GM06990 (cell line): ENCODE measurements at regions not wholly inside any gene's neighbourhood (a gene's known extent, or its start where the extent isn't known, plus 50 kb on each side); places are given as distances from the start of the nearest gene placed in this dataset.

Source experiments
- DNase-seq: peaks from one replicate; pipeline ENCODE4 v3.0.0-alpha.2; 2011; ENCODE audit not compliant: insufficient read length; ENCODE audit errors: extremely low read depth
- H3K27me3 ChIP-seq: replicated peaks from 2 replicates; pipeline ENCODE4 v1.6.0; 2011; ENCODE audit warnings: low read length; ENCODE audit not compliant: control insufficient read depth, insufficient read depth
- H3K36me3 ChIP-seq: 2 replicates; pipeline ENCODE4 v1.5.1; 2011; ENCODE audit warnings: low read length; ENCODE audit not compliant: control insufficient read depth, insufficient read depth
- H3K4me3 ChIP-seq: replicated peaks from 2 replicates; pipeline ENCODE4 v1.5.1; 2011; ENCODE audit warnings: low read depth, mild to moderate bottlenecking, control low read depth, low read length
- CTCF ChIP-seq: IDR thresholded peaks from 2 replicates; pipeline ENCODE4 v1.5.1; 2011; ENCODE audit warnings: low read length, control low read depth, mild to moderate bottlenecking, inconsistent platforms; ENCODE audit not compliant: insufficient read depth, poor library complexity, severe bottlenecking

- no peak for TF ChIP-seq CTCF
- no peaks in the 10 kb centered on the region for H3K27me3 ChIP-seq
- no peaks in the 10 kb centered on the region for H3K36me3 ChIP-seq
- no peak overlapping the region for H3K4me3 ChIP-seq
- peak; percentile 42 for DNase-seq
Measured at GRCh38 chr5:67305913-67306710, 109.5 kb upstream of the CD180 start.

GRCh38 chr5:67305401-67305800, 108.8 kb upstream of the CD180 start:
- Histone ChIP-seq H3K36me3 (no peaks in the 10 kb centered on the region), H3K4me3 (no peak overlapping the region), H3K27me3 (no peaks in the 10 kb centered on the region)
- TF ChIP-seq CTCF = no peak
- DNase-seq = no peak

GRCh38 chr5:67303356-67303755, 106.8 kb upstream of the CD180 start:
- Histone ChIP-seq H3K4me3 (no peak overlapping the region), H3K36me3 (no peaks in the 10 kb centered on the region), H3K27me3 (no peaks in the 10 kb centered on the region)
- DNase-seq = no peak
- TF ChIP-seq CTCF = no peak

- TF ChIP-seq CTCF = no peak
- H3K27me3 ChIP-seq = no peaks in the 10 kb centered on the region
- DNase-seq = no peak
- no peak overlapping the region for H3K4me3 ChIP-seq
- H3K36me3 ChIP-seq = no peaks in the 10 kb centered on the region
Measured at GRCh38 chr5:67301285-67301903, 104.8 kb upstream of the CD180 start.

GRCh38 chr5:67300326-67300725, 103.7 kb upstream of the CD180 start:
- DNase-seq = no peak
- no peak for TF ChIP-seq CTCF
- Histone ChIP-seq H3K4me3 (no peak overlapping the region), H3K27me3 (no peaks in the 10 kb centered on the region), H3K36me3 (no peaks in the 10 kb centered on the region)
